Immature natural killer cell (primary cell): ENCODE measurements at regions not wholly inside any gene's neighbourhood (a gene's known extent, or its start where the extent isn't known, plus 50 kb on each side); places are given as distances from the start of the nearest gene placed in this dataset.
"Not testable (repeated sequence)": the region's sequence is repeated elsewhere in the genome, so short reads cannot be mapped to it uniquely, and the experiment has no call there.

ENCODE experiments used
- DNase-seq, 3 donors: peaks; one replicate each; pipeline ENCODE4 v3.0.0; 2022; ENCODE audit warnings: mixed read lengths in 1 of 3
- H3K27ac Mint-ChIP-seq, 6 donors: one replicate each; pipeline ENCODE4 v1.8.0; 2020; ENCODE audit warnings: mixed read lengths in 6 of 6, mild to moderate bottlenecking in 5 of 6, inconsistent platforms in 4 of 6, moderate library complexity in 3 of 6
- H3K27me3 Mint-ChIP-seq, 3 donors: one replicate each; pipeline ENCODE4 v1.8.0; 2020 to 2021; ENCODE audit warnings: low read depth in 3 of 3, mild to moderate bottlenecking in 3 of 3, mixed read lengths in 3 of 3, moderate library complexity in 3 of 3, inconsistent platforms in 1 of 3
- H3K36me3 Mint-ChIP-seq, 3 donors: one replicate each; pipeline ENCODE4 v1.8.0; 2020; ENCODE audit warnings: mixed read lengths in 3 of 3, inconsistent platforms in 2 of 3, mild to moderate bottlenecking in 2 of 3
- H3K4me1 Mint-ChIP-seq, 2 donors: one replicate each; pipeline ENCODE4 v1.8.0; 2020; ENCODE audit warnings: inconsistent platforms in 2 of 2, mild to moderate bottlenecking in 2 of 2, mixed read lengths in 2 of 2, moderate library complexity in 1 of 2
- H3K4me3 Mint-ChIP-seq, 5 donors: one replicate each; pipeline ENCODE4 v1.8.0; 2020; ENCODE audit warnings: mild to moderate bottlenecking in 5 of 5, mixed read lengths in 5 of 5, inconsistent platforms in 3 of 5, moderate library complexity in 3 of 5
- H3K9me3 Mint-ChIP-seq, 6 donors: one replicate each; pipeline ENCODE4 v1.8.0; 2020; ENCODE audit warnings: mild to moderate bottlenecking in 6 of 6, mixed read lengths in 6 of 6, inconsistent platforms in 4 of 6, moderate library complexity in 3 of 6

DNA sequence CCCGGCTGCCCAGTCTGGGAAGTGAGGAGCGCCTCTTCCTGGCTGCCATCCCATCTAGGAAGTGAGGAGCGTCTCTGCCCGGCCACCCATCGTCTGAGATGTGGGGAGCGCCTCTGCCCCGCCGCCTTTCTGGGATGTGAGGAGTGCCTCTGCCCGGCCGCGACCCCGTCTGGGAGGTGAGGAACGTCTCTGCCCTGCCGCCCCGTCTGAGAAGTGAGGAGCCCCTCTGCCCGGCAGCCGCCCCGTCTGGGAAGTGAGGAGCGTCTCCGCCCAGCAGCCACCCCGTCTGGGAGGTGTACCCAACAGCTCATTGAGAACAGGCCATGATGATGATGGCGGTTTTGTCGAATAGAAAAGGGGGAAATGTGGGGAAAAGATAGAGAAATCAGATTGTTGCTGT lies 316.2 kb upstream of the PRR16 start:
- H3K9me3 Mint-ChIP-seq, result peaks cover 2 to 14% (median 12%) of the 10 kb centered on the region in 6 donors
- H3K27ac Mint-ChIP-seq, DNase-seq, H3K4me1 Mint-ChIP-seq, H3K27me3 Mint-ChIP-seq, H3K4me3 Mint-ChIP-seq, H3K36me3 Mint-ChIP-seq: not testable (repeated sequence)

DNA sequence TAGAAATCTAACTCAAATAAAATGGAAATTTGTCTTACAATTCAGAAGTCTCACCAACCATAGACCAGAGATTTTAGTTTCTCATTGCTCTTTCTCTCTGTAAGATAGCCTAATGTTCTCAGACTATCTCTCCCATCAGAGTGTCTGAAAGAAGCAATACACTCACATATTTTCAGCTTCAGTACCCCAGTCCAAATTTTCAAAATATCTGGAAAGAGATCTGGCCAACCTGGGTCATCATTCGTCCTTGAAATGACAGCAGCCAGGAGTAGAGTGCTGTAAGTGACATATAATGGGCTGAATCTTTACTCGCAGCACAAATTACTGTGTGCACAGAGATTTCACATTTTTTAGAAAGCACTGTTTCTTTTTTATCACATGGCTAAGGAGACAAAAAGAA lies 313.3 kb upstream of the PRR16 start:
- H3K4me3 Mint-ChIP-seq, result no peak overlapping the region
- peaks cover 2 to 14% (median 6%) of the 10 kb centered on the region in 6 donors for H3K9me3 Mint-ChIP-seq
- H3K27ac Mint-ChIP-seq, result no peak overlapping the region
- no peak for DNase-seq
- H3K4me1 Mint-ChIP-seq, result no peaks in the 10 kb centered on the region
- H3K36me3 Mint-ChIP-seq, result peaks cover 0 to 8% (median 3%) of the 10 kb centered on the region in 3 donors
- H3K27me3 Mint-ChIP-seq, result peaks cover 0 to 3% (median 0%) of the 10 kb centered on the region in 3 donors

DNA sequence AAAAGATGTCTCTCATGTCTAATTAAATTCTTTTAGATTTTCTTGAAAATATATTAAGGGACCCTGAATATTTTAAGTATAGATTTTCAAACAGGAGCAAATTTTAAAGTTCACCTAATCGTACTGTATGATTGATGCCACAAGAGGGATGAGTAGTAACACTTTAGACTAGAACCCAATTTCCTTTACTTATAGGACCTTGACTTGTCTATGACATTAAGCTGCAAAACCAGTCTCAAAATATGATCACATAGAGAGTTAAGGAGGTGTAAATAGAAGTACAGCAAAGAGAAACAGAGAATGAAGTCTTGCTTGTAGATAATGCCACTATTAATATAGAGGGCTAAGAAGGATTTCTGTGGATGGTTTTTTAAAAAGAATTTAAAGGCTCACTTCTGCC lies 312.9 kb upstream of the PRR16 start:
- Mint-ChIP-seq H3K27ac (no peak overlapping the region), H3K9me3 (peaks cover 0 to 14% (median 4%) of the 10 kb centered on the region in 6 donors), H3K36me3 (peaks cover 0 to 4% (median 0%) of the 10 kb centered on the region in 3 donors), H3K4me1 (no peaks in the 10 kb centered on the region), H3K4me3 (no peak overlapping the region), H3K27me3 (peaks cover 0 to 3% (median 0%) of the 10 kb centered on the region in 3 donors)
- no peak for DNase-seq

DNA sequence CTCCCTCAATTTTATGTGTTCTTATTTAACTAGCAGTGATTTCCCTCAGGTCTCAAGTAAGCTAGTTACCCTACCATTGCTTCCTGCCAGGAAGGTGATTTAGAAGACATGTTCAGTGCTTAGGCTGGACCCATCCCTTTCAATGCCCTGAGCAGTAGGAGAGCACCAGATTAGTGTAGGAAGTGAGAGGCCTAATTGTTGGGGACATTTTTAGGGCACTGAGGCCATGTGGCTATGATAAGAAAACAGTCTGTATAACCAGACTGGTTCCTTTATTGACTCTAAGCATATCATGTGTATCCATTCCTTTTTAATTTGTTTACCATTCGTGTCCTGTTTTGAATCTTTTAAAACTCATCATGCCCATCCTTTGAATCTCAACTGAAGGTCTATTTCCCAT lies 312.3 kb upstream of the PRR16 start:
- DNase-seq, result no peak
- H3K27ac Mint-ChIP-seq, result no peak overlapping the region
- H3K4me1 Mint-ChIP-seq, result no peaks in the 10 kb centered on the region
- H3K27me3 Mint-ChIP-seq, result peaks cover 0 to 3% (median 0%) of the 10 kb centered on the region in 3 donors
- H3K36me3 Mint-ChIP-seq, result no peaks in the 10 kb centered on the region
- H3K9me3 Mint-ChIP-seq, result peaks cover 0 to 8% (median under 1%) of the 10 kb centered on the region in 6 donors
- no peak overlapping the region for H3K4me3 Mint-ChIP-seq

DNA sequence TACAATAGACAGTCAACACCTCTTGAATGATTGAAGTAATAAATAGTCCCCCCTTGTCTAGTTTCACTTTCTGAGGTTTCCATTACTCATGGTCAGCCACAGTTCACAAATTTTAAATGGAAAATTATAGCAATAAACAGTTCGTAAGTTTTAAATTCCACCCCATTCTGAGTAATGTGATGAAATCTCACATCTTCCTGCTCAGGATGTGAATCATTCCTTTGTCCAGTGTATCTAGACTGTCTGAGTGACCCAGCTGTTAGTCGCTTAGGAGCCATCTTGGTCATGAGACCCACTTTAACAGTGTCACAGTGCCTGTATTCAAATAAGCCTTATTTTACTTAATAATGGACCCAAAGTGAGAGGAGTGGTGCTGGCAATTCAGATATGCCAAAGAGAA lies 311.6 kb upstream of the PRR16 start:
- DNase-seq, result no peak
- no peaks in the 10 kb centered on the region for H3K4me1 Mint-ChIP-seq
- H3K27me3 Mint-ChIP-seq, result peaks cover 0 to 3% (median 0%) of the 10 kb centered on the region in 3 donors
- no peak overlapping the region for H3K4me3 Mint-ChIP-seq
- H3K9me3 Mint-ChIP-seq, result peaks cover 0 to 8% (median under 1%) of the 10 kb centered on the region in 6 donors
- no peak overlapping the region for H3K27ac Mint-ChIP-seq
- no peaks in the 10 kb centered on the region for H3K36me3 Mint-ChIP-seq

DNA sequence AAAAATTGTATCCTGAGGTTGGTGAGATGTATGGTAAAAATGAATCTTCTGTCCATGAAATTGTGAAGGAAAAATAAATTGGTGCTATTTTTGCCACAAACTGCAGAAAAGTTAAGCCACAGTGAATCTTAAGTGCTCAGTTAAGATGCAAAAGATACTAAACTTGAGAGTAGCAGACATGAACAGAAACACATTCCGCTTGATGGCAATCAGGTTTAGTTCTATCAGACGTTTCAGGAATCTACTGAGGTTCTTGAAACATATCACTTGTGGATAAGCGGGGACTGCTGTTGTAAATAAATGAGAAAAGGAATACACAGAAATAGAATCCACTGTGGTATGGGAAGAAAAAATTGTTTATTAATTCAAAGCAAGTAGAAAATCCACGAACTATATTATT lies 311.2 kb upstream of the PRR16 start:
- H3K27ac Mint-ChIP-seq, result no peak overlapping the region
- no peaks in the 10 kb centered on the region for H3K36me3 Mint-ChIP-seq
- DNase-seq, result no peak
- H3K27me3 Mint-ChIP-seq, result peaks cover 0 to 3% (median 0%) of the 10 kb centered on the region in 3 donors
- no peak overlapping the region for H3K4me3 Mint-ChIP-seq
- H3K9me3 Mint-ChIP-seq, result peaks cover 0 to 8% (median under 1%) of the 10 kb centered on the region in 6 donors
- no peaks in the 10 kb centered on the region for H3K4me1 Mint-ChIP-seq

DNA sequence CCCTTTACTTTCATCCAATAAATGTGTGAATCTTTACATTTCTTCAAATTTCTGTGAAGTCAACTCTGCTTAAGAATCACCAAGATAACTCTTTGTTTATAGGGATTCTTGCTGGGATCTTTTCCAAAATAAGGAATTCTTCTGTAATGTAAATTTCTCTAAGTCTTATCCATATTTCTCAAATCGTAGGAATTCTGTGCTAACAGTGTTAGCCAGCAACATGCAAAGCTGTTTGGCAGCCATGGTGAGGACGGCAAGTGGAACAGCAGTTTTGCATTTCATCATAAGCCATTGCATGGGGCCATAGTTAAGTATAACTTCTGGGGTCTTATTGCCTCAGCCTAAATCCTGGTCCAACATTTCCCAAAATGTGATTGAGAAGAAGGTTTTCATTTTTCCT lies 310.5 kb upstream of the PRR16 start:
- Mint-ChIP-seq H3K4me1 (no peaks in the 10 kb centered on the region), H3K4me3 (no peak overlapping the region), H3K27ac (no peak overlapping the region), H3K36me3 (no peaks in the 10 kb centered on the region), H3K9me3 (peaks cover 0 to 8% (median 0%) of the 10 kb centered on the region in 6 donors), H3K27me3 (peaks cover 0 to 3% (median 0%) of the 10 kb centered on the region in 3 donors)
- no peak for DNase-seq

DNA sequence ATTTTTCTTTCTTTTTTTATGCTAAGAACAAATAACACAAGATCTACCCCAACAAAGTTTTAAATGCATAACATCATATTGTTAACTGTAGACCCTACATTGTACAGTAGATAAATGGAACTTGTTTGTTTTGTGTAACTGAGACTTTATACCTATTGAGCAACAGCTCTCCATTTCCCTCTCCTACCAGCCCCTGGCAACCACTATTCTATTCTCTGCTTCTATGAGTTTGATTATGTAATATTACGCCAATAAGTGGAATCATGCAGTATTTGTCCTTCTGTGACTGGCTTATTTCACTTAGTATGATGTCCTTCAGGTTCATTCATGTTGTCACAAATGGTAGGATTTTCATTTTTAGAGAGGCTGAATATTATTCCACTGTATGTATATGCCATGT lies 308.2 kb upstream of the PRR16 start:
- no peak overlapping the region for H3K4me3 Mint-ChIP-seq
- no peak for DNase-seq
- no peaks in the 10 kb centered on the region for H3K27me3 Mint-ChIP-seq
- H3K36me3 Mint-ChIP-seq, result no peaks in the 10 kb centered on the region
- H3K9me3 Mint-ChIP-seq, result peaks cover 0 to 13% (median 0%) of the 10 kb centered on the region in 6 donors
- no peak overlapping the region for H3K27ac Mint-ChIP-seq
- no peaks in the 10 kb centered on the region for H3K4me1 Mint-ChIP-seq

DNA sequence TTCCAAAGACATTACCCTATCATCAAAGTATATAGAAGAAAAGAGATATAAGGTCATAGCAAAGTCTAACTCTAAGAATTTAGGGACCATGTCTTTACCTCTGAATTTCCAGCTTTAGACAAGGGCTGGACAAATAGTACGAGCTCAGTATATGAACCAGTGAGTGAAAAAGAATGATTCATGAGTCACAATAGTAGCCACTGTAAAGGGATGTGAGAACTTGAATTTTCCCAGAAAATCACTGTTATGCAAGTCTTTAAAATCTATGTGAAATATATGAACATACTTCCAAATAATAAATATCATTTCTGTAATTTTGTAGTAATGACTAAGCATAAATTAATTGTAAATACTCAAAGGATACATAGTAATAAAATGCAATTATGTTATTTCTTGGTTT lies 305.9 kb upstream of the PRR16 start:
- peaks cover 0 to 6% (median 0%) of the 10 kb centered on the region in 6 donors for H3K9me3 Mint-ChIP-seq
- H3K27me3 Mint-ChIP-seq, result no peaks in the 10 kb centered on the region
- no peak for DNase-seq
- no peaks in the 10 kb centered on the region for H3K4me1 Mint-ChIP-seq
- no peak overlapping the region for H3K27ac Mint-ChIP-seq
- H3K4me3 Mint-ChIP-seq, result no peak overlapping the region
- H3K36me3 Mint-ChIP-seq, result no peaks in the 10 kb centered on the region

DNA sequence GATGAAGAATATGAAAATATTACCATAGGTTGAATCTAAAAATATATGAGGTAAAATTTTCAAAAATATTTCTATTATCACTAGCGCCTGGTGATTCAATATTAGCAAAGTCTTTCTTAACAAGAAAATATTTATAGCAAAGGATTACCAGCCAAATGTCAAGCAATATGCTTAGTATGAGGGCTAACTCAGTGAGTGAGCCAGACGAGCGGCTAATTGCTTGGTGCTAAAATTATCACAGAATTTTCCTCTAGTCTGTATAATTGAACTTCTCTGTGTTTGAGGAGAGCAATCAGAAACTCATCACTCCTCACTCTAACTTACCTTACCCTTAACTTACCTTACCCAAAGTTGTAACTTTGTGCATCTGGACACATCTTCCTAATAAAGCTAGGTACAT lies 304.9 kb upstream of the PRR16 start:
- no peaks in the 10 kb centered on the region for H3K36me3 Mint-ChIP-seq
- no peak overlapping the region for H3K4me3 Mint-ChIP-seq
- DNase-seq, result no peak
- no peaks in the 10 kb centered on the region for H3K4me1 Mint-ChIP-seq
- H3K27ac Mint-ChIP-seq, result no peak overlapping the region
- H3K27me3 Mint-ChIP-seq, result no peaks in the 10 kb centered on the region
- H3K9me3 Mint-ChIP-seq, result peaks cover 0 to 6% (median 0%) of the 10 kb centered on the region in 6 donors

DNA sequence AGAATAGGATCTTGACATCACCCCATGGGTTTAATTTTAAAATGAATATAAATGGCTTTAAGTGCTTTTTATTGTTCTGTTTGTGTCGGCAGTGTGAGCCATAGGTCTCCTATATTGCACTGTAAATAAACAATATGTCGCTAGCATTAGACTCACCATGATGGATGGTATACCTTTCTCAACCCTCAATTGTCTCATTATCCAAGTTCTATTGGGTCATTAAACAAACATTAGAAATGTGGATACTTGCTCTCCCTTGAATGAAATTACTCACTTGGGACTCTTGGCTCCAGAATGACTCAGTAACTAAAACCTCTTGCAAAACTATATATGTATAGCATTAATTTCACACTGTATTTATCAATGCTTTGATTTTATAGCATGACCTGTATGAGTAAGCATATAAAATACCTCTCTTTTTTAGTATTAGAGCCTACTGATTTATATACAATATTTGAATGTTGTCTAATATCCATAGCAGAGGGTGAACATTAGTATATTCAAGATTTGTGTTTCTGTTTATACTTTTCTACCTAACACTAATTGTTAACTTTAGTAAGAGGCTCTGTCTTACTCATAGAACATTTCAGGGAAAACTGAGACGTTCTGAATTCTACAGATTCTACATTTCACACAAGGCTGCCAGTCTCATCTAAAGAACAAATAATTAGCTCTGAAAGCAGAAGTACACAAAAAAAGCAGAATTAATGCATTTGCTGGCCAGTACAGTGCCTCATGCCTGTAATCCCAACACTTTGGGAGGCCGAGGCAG lies 303.8 kb upstream of the PRR16 start:
- DNase-seq, result no peak
- no peaks in the 10 kb centered on the region for H3K27me3 Mint-ChIP-seq
- H3K36me3 Mint-ChIP-seq, result no peaks in the 10 kb centered on the region
- H3K4me3 Mint-ChIP-seq, result no peak overlapping the region
- peaks cover 0 to 6% (median 0%) of the 10 kb centered on the region in 6 donors for H3K9me3 Mint-ChIP-seq
- no peak overlapping the region for H3K27ac Mint-ChIP-seq
- H3K4me1 Mint-ChIP-seq, result no peaks in the 10 kb centered on the region

DNA sequence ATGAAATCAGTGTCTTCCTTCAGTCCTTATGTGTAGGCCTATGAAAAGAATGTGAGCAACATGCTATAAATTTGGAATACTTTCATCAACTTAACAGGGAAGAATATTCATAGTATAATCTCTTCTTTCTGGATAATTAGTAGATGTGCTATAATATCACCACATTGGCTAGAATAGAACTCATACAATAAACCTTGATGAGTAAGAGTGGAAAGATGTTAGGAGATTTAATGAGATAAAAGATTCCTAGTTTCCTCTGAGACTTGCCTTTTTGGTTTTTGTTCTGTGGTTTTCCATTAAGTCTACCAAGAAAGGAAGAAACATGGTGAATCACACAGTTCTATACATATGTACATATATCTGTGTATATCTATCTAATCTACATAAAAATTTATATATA lies 301.8 kb upstream of the PRR16 start:
- no peaks in the 10 kb centered on the region for H3K36me3 Mint-ChIP-seq
- no peaks in the 10 kb centered on the region for H3K4me1 Mint-ChIP-seq
- H3K27ac Mint-ChIP-seq, result no peak overlapping the region
- H3K27me3 Mint-ChIP-seq, result no peaks in the 10 kb centered on the region
- no peak for DNase-seq
- no peak overlapping the region for H3K4me3 Mint-ChIP-seq
- H3K9me3 Mint-ChIP-seq, result peaks cover 0 to 6% (median 0%) of the 10 kb centered on the region in 6 donors

DNA sequence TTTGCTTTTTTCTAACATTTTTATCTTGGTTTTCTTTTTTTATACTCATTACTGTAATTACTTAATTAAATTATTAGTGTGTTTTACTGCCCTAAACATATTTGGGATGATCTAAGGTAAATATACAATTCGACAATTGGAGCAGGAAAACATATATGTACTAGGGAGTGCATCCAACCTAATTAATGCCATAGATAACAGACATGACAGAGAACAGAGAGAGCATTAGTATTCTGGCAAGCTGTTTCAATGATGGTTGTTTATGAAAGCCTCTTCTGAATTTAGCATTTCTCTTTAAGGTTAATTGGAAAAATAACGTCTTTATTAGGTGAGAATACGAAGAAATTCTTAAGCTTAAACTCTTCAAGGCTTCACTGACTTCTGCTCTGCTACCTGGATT lies 300.1 kb upstream of the PRR16 start:
- no peak overlapping the region for H3K27ac Mint-ChIP-seq
- H3K4me3 Mint-ChIP-seq, result no peak overlapping the region
- no peaks in the 10 kb centered on the region for H3K36me3 Mint-ChIP-seq
- DNase-seq, result no peak
- no peaks in the 10 kb centered on the region for H3K4me1 Mint-ChIP-seq
- H3K9me3 Mint-ChIP-seq, result peaks cover 0 to 9% (median 0%) of the 10 kb centered on the region in 6 donors
- no peaks in the 10 kb centered on the region for H3K27me3 Mint-ChIP-seq

DNA sequence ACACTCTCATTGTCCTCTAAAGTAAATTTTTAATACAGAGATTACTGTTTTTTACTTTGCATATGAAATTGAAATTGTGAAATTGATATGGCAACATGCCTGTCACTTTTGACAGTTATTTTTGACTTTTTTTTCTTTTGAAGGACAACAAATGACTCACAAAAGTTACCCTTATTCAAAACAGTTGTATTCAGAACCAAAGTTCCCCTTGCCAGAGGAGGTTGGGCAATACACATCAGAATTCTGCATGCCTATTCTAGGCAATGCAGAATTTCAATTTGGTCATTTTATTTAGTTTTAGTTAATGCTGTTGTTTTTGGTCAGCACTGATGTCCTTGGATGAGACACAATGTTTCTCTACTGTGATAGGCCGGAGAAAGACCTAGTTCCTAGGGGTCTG lies 299.1 kb upstream of the PRR16 start:
- peaks cover 0 to 10% (median 0%) of the 10 kb centered on the region in 6 donors for H3K9me3 Mint-ChIP-seq
- no peaks in the 10 kb centered on the region for H3K27me3 Mint-ChIP-seq
- no peaks in the 10 kb centered on the region for H3K36me3 Mint-ChIP-seq
- no peak overlapping the region for H3K4me3 Mint-ChIP-seq
- H3K27ac Mint-ChIP-seq, result no peak overlapping the region
- DNase-seq, result no peak
- H3K4me1 Mint-ChIP-seq, result no peaks in the 10 kb centered on the region

DNA sequence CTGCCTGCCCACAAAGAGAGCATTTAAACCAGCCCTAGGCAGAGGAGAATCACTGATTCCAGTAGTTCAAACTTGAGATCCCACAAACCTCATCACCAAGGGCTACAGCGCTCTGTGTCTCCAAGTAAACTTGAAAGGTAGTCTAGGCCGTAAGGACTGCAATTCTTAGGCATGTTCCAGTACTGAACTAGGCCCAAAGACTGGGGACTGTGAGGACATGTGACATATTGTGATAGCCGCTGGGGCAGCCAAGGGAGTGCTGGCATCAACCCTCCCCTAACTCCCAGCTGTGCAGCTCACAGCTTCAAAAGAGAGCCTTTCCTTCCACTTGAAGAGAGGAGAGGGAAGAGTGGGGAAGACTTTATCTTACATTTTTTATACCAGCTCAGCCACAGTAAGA lies 291.0 kb upstream of the PRR16 start:
- no peak overlapping the region for H3K27ac Mint-ChIP-seq
- no peak for DNase-seq
- no peaks in the 10 kb centered on the region for H3K36me3 Mint-ChIP-seq
- peaks cover 2 to 11% (median 5%) of the 10 kb centered on the region in 6 donors for H3K9me3 Mint-ChIP-seq
- no peaks in the 10 kb centered on the region for H3K4me1 Mint-ChIP-seq
- no peaks in the 10 kb centered on the region for H3K27me3 Mint-ChIP-seq
- H3K4me3 Mint-ChIP-seq, result no peak overlapping the region
